Left lung (tissue), 4 donors: ENCODE measurements at regions not wholly inside any gene's neighbourhood (a gene's known extent, or its start where the extent isn't known, plus 50 kb on each side); places are given as distances from the start of the nearest gene placed in this dataset.

ENCODE experiments used
- ATAC-seq: fragments of 200-7000 bp; cut with Tn5 transposase; one replicate; pipeline ENCODE4 v1.9.1; 2020; ENCODE audit warnings: moderate library complexity
- DNase-seq, 4 donors: peaks; one replicate each; pipeline ENCODE4 v3.0.0-alpha.2; 2013 to 2020
- H3K27ac ChIP-seq, 2 donors: fragments of 200-600 bp; sonication (generic) in 1 of 2; one replicate each; pipeline versions ENCODE4 v1.5.0 to v1.8.0; 2020 to 2021
- H3K27me3 ChIP-seq, 2 donors: fragments of 200-600 bp; sonication (generic) in 1 of 2; one replicate each; pipeline versions ENCODE4 v1.5.0 to v1.8.0; 2020 to 2021
- H3K36me3 ChIP-seq, 2 donors: fragments of 200-600 bp; sonication (generic) in 1 of 2; one replicate each; pipeline versions ENCODE4 v1.5.0 to v1.8.0; 2020 to 2021
- H3K4me1 ChIP-seq, 2 donors: fragments of 200-600 bp; one replicate each; pipeline ENCODE4 v1.8.0; 2021
- H3K4me3 ChIP-seq, 2 donors: fragments of 200-600 bp; sonication (generic) in 1 of 2; one replicate each; pipeline versions ENCODE4 v1.5.0 to v1.8.0; 2020 to 2021; ENCODE audit warnings: mild to moderate bottlenecking in 1 of 2
- H3K9me3 ChIP-seq, 2 donors: fragments of 200-600 bp; sonication (generic) in 1 of 2; one replicate each; pipeline versions ENCODE4 v1.5.0 to v1.8.0; 2020 to 2021
- intact Hi-C, 2 donors: fragments of 100-400 bp; cut with DNase I; formaldehyde crosslinking; loops; one replicate each; pipeline versions ENCODE4 v1.11.2 to v1.14.2; 2022
- TF ChIP-seq, protein P1 (sequence below), 2 donors: fragments of 200-600 bp; sonication (generic) in 1 of 2; IDR thresholded peaks; one replicate each; pipeline versions ENCODE4 v1.5.0 to v1.8.0; 2021; ENCODE audit warnings: antibody characterized with exemption in 2 of 2
- donor health status: DM: no; HTN: yes; CAD: no.
- donor health status: DM: no; HTN: no; CAD: no.

DNA sequence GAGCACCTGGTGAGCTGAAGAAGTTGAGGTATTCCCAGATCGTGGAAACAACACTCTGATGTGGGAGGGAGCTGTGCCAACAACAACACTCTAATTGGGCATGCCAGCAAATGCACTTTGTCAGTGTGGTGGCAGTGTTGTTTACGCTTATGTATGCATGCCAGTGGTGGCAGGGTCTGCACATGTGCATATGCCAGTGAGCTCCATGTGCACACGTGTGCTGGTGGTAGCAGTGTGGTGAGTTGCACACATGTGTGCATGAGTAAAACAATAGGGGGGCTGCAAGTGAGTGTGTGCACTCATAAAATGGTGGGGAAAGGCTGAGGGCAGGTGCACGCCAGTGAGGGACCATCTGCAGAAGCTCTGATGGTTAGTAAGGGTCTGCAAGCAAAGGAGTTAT is 134.2 kb downstream of the DMRTA1 start:
- ATAC-seq (no peak), DNase-seq (no peak)
- intact Hi-C loops: no loop called here
- H3K27me3 ChIP-seq: no peaks in the 10 kb centered on the region
- no peak overlapping the region for H3K4me3 ChIP-seq
- H3K36me3 ChIP-seq: no peaks in the 10 kb centered on the region
- H3K9me3 ChIP-seq: peaks cover 0 to 32% of the 10 kb centered on the region in 2 donors
- TF ChIP-seq, protein P1, sequence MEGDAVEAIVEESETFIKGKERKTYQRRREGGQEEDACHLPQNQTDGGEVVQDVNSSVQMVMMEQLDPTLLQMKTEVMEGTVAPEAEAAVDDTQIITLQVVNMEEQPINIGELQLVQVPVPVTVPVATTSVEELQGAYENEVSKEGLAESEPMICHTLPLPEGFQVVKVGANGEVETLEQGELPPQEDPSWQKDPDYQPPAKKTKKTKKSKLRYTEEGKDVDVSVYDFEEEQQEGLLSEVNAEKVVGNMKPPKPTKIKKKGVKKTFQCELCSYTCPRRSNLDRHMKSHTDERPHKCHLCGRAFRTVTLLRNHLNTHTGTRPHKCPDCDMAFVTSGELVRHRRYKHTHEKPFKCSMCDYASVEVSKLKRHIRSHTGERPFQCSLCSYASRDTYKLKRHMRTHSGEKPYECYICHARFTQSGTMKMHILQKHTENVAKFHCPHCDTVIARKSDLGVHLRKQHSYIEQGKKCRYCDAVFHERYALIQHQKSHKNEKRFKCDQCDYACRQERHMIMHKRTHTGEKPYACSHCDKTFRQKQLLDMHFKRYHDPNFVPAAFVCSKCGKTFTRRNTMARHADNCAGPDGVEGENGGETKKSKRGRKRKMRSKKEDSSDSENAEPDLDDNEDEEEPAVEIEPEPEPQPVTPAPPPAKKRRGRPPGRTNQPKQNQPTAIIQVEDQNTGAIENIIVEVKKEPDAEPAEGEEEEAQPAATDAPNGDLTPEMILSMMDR (IDR thresholded peaks at IDR 0.05): no peak
- H3K27ac ChIP-seq: no peak overlapping the region
- H3K4me1 ChIP-seq: no peaks in the 10 kb centered on the region

DNA sequence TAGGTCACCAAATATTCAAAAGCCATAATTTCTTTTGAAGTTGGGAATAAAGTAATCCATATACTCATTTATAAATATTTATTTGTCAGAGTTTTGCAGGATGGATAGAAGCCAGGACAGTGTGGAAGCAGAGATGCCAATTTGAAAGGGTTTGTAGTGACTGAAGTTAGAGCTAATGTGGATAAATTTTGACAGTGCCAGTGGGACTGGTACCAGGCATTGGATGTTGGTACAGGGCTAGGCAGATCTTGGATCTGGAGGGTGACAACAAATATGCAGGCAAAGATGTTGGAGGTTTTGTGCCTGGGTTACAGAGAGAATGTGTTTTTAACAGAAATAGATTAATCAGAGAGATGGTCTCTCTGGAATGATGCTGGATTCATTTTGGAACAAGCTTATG is 135.6 kb downstream of the DMRTA1 start:
- no peak for DNase-seq
- no peaks in the 10 kb centered on the region for H3K36me3 ChIP-seq
- TF ChIP-seq, protein P1 (IDR thresholded peaks at IDR 0.05): no peak
- no peaks in the 10 kb centered on the region for H3K27me3 ChIP-seq
- H3K9me3 ChIP-seq: peaks cover 0 to 23% of the 10 kb centered on the region in 2 donors
- no peak overlapping the region for H3K4me3 ChIP-seq
- H3K27ac ChIP-seq: no peak overlapping the region
- H3K4me1 ChIP-seq: no peaks in the 10 kb centered on the region
- ATAC-seq: no peak
- intact Hi-C loops: no loop called here

DNA sequence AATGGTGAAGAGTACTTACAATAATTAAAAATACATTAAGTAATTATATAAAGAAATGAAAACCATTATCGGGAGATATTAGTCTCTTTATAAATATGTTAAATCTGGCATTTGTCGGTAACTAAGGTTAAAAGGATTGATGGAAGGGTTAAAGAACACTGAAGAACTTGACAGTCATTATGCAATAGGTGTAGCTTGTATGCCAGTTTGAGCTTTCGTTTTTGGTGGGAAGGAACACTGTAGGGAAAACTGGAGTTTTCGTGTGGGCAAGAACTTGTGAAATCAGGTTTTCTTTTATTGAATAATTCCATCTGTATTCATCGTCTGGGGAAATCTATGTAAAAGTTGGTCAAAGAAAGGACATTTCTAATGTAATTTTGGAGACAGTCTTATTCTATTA is 142.3 kb downstream of the DMRTA1 start:
- no peaks in the 10 kb centered on the region for H3K4me1 ChIP-seq
- no peaks in the 10 kb centered on the region for H3K9me3 ChIP-seq
- H3K4me3 ChIP-seq: no peak overlapping the region
- no peak for DNase-seq
- intact Hi-C loops: no loop called here
- H3K36me3 ChIP-seq: no peaks in the 10 kb centered on the region
- H3K27ac ChIP-seq: no peak overlapping the region
- no peak for ATAC-seq
- TF ChIP-seq, protein P1 (IDR thresholded peaks at IDR 0.05): no peak
- H3K27me3 ChIP-seq: no peaks in the 10 kb centered on the region

- Histone ChIP-seq H3K36me3 (no peaks in the 10 kb centered on the region), H3K27me3 (no peaks in the 10 kb centered on the region), H3K9me3 (no peaks in the 10 kb centered on the region), H3K4me3 (no peak overlapping the region), H3K4me1 (no peaks in the 10 kb centered on the region), H3K27ac (no peak overlapping the region)
- ATAC-seq: no peak
- intact Hi-C loops: no loop called here
- TF ChIP-seq, protein P1 (IDR thresholded peaks at IDR 0.05): no peak
- DNase-seq: no peak
These were observed 143.9 kb downstream of the DMRTA1 start for GRCh38 chr9:22590336-22591033.

DNA sequence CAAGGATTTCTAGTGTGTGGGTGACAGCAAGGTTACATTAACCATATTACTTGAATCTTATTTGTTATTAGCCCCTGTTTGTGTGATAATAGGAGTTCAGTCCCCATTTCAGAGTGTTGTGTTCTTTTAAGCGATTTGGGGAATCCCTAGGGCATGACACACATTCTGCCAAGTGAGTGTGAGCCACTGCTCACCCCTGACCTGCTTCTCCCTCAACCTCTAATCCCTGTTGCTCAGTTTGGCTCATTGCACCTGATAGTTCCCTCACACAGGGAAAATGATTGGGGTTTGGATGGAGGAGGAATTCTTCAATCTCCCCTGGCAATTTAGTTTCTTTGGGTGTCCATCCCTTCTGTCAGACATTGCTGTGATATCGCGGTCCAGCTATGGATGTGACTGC is 149.2 kb downstream of the DMRTA1 start:
- H3K4me3 ChIP-seq: no peak overlapping the region
- DNase-seq (no peak), ATAC-seq (no peak)
- H3K27me3 ChIP-seq: no peaks in the 10 kb centered on the region
- intact Hi-C loops: no loop called here
- H3K36me3 ChIP-seq: no peaks in the 10 kb centered on the region
- TF ChIP-seq, protein P1 (IDR thresholded peaks at IDR 0.05): no peak
- H3K4me1 ChIP-seq: no peaks in the 10 kb centered on the region
- H3K27ac ChIP-seq: no peak overlapping the region
- H3K9me3 ChIP-seq: no peaks in the 10 kb centered on the region
